Breast epithelium (tissue), 4 donors: ENCODE measurements at regions not wholly inside any gene's neighbourhood (a gene's known extent, or its start where the extent isn't known, plus 50 kb on each side); places are given as distances from the start of the nearest gene placed in this dataset.
"Not testable (repeated sequence)": the region's sequence is repeated elsewhere in the genome, so short reads cannot be mapped to it uniquely, and the experiment has no call there.

Experiments
- DNase-seq, 2 donors: peaks; one replicate each; pipeline ENCODE4 v3.0.0-alpha.2; 2019; ENCODE audit warnings: low spot score in 2 of 2
- H3K27ac ChIP-seq, 2 donors: fragments of 200-600 bp; sonication (generic) in 1 of 2; one replicate each; pipeline ENCODE4 v1.5.1; 2016 to 2019; ENCODE audit warnings: mild to moderate bottlenecking in 1 of 2
- H3K27me3 ChIP-seq, 2 donors: fragments of 200-600 bp; sonication (generic) in 1 of 2; one replicate each; pipeline versions ENCODE4 v1.5.1 to v1.6.0; 2017 to 2019; ENCODE audit warnings: control low read depth in 1 of 2, mild to moderate bottlenecking in 1 of 2
- H3K36me3 ChIP-seq: fragments of 200-600 bp; one replicate; pipeline ENCODE4 v1.5.1; 2019
- H3K4me1 ChIP-seq, 2 donors: fragments of 200-600 bp; sonication (generic); one replicate each; pipeline ENCODE4 v1.5.1; 2016 to 2019; ENCODE audit warnings: control low read depth in 1 of 2
- H3K4me3 ChIP-seq, 3 donors: fragments of 200-600 bp; sonication (generic); 1 replicate in 2 of 3; 2 replicates in 1 of 3; pipeline ENCODE4 v1.5.1; 2016 to 2019; ENCODE audit warnings: mild to moderate bottlenecking in 3 of 3, moderate library complexity in 2 of 3
- H3K9me3 ChIP-seq, 2 donors: fragments of 200-600 bp; sonication (generic) in 1 of 2; one replicate each; pipeline ENCODE4 v1.5.1; 2016 to 2019; ENCODE audit warnings: control low read depth in 1 of 2
- POLR2A ChIP-seq: fragments of 450-650 bp; IDR thresholded peaks from one replicate; pipeline ENCODE4 v1.6.1; 2016; ENCODE audit warnings: antibody characterized with exemption, mild to moderate bottlenecking, moderate library complexity
- POLR2AphosphoS5 ChIP-seq, 3 donors: sonication (generic); formaldehyde crosslinking; IDR thresholded peaks; one replicate each; pipeline ENCODE4 v1.6.1; 2017; ENCODE audit warnings: antibody characterized with exemption in 3 of 3
- intact Hi-C: fragments of 100-400 bp; cut with DNase I; formaldehyde crosslinking; loops from one replicate; pipeline ENCODE4 v1.15.1; 2023; ENCODE audit warnings: low total_unique reads
- TF ChIP-seq, protein P1 (sequence below), 3 donors: fragments of 450-650 bp; IDR thresholded peaks; one replicate each; pipeline ENCODE4 v1.5.1; 2016 to 2017; ENCODE audit warnings: antibody characterized with exemption in 3 of 3, mild to moderate bottlenecking in 3 of 3, moderate library complexity in 3 of 3

DNA sequence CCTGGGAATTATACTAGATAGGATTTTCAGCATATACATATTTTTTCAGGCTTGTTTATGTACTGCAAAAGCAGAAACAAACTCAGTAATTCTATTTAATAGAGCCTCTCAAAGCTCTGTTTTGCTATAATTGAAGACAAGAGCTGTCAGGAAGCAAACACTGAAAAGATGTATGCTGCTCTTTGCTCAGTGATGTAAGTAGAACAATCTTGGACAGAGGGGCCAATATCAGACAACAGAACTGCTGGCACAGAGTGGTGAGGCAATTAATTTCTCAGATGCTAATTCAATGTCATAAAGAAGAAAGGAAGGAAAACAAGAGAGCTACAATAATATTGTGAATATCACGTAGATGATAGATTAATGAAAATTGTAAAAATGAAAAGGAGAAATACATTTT is 663.3 kb upstream of the ADGRB3 start:
- no peak for TF ChIP-seq POLR2A
- TF ChIP-seq, protein P1, sequence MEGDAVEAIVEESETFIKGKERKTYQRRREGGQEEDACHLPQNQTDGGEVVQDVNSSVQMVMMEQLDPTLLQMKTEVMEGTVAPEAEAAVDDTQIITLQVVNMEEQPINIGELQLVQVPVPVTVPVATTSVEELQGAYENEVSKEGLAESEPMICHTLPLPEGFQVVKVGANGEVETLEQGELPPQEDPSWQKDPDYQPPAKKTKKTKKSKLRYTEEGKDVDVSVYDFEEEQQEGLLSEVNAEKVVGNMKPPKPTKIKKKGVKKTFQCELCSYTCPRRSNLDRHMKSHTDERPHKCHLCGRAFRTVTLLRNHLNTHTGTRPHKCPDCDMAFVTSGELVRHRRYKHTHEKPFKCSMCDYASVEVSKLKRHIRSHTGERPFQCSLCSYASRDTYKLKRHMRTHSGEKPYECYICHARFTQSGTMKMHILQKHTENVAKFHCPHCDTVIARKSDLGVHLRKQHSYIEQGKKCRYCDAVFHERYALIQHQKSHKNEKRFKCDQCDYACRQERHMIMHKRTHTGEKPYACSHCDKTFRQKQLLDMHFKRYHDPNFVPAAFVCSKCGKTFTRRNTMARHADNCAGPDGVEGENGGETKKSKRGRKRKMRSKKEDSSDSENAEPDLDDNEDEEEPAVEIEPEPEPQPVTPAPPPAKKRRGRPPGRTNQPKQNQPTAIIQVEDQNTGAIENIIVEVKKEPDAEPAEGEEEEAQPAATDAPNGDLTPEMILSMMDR (IDR thresholded peaks at IDR 0.05): no peak
- TF ChIP-seq POLR2AphosphoS5 (IDR thresholded peaks at IDR 0.05): no peak
- no peak overlapping the region for H3K27ac ChIP-seq
- no peaks in the 10 kb centered on the region for H3K27me3 ChIP-seq
- no peaks in the 10 kb centered on the region for H3K9me3 ChIP-seq
- DNase-seq: no peak
- intact Hi-C loops: no loop called here
- no peaks in the 10 kb centered on the region for H3K36me3 ChIP-seq
- no peak overlapping the region for H3K4me3 ChIP-seq
- H3K4me1 ChIP-seq: no peaks in the 10 kb centered on the region

- DNase-seq: no peak
- H3K4me1 ChIP-seq: no peaks in the 10 kb centered on the region
- no peaks in the 10 kb centered on the region for H3K9me3 ChIP-seq
- H3K27me3 ChIP-seq: no peaks in the 10 kb centered on the region
- H3K27ac ChIP-seq: no peak overlapping the region
- H3K4me3 ChIP-seq: no peak overlapping the region
- TF ChIP-seq POLR2AphosphoS5 (IDR thresholded peaks at IDR 0.05) (no peak), POLR2A (no peak)
- TF ChIP-seq, protein P1 (IDR thresholded peaks at IDR 0.05): no peak
- no peaks in the 10 kb centered on the region for H3K36me3 ChIP-seq
- intact Hi-C loops: no loop called here
Observed at GRCh38 chr6:67966830-67967229, 668.3 kb upstream of the ADGRB3 start.

GRCh38 chr6:67956352-67956751 is 678.7 kb upstream of the ADGRB3 start:
- Histone ChIP-seq H3K36me3 (no peaks in the 10 kb centered on the region), H3K9me3 (peaks cover 11 to 16% of the 10 kb centered on the region in 2 donors), H3K27ac (no peak overlapping the region), H3K4me1 (no peaks in the 10 kb centered on the region), H3K27me3 (no peaks in the 10 kb centered on the region), H3K4me3 (no peak overlapping the region)
- no peak for DNase-seq
- intact Hi-C loops: no loop called here
- TF ChIP-seq, protein P1 (IDR thresholded peaks at IDR 0.05): no peak
- TF ChIP-seq POLR2AphosphoS5 (IDR thresholded peaks at IDR 0.05) (no peak), POLR2A (no peak)

DNA sequence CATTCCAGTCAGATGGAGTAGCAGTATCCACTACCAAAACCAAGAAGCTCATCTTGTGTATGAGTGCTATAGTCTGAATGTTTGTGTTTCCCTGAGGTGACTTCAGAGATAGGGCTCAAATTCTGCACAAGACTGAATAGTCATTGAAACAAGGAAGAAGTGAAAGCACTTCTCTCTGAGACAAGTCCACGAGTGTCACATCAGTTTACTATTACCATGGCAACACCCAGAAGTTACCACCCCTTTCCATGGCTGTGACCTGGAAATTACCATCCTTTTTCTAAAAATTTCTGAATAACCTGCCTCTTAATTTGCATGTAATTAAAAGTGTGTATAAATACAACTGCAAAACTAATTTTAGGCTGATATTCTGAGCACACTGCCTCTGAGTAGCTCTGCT is 682.1 kb upstream of the ADGRB3 start:
- Histone ChIP-seq H3K27ac (no peak overlapping the region), H3K4me1 (no peaks in the 10 kb centered on the region), H3K4me3 (no peak overlapping the region), H3K9me3 (peaks cover 11 to 16% of the 10 kb centered on the region in 2 donors), H3K27me3 (no peaks in the 10 kb centered on the region), H3K36me3 (no peaks in the 10 kb centered on the region)
- TF ChIP-seq POLR2A: no peak
- TF ChIP-seq, protein P1 (IDR thresholded peaks at IDR 0.05): no peak
- TF ChIP-seq POLR2AphosphoS5 (IDR thresholded peaks at IDR 0.05): no peak
- intact Hi-C loops: no loop called here
- DNase-seq: no peak

DNA sequence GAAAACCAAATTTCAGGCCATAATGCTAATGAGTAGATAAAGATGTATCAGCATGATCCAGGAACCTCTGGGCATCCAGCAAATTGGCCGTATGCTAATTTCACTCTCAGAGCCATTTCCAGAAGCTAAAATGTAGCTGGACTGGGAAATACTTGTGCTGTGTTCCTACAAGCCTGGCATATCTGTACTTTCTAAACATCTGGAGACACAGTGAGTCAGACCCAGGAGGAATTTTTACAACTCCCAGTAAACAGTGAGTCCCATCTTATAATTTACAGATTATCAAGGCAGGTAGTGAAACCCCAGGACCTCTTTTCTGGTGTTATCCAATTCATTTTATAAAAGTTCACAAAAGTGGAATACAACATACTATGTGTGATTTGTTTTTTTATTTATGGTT is 683.0 kb upstream of the ADGRB3 start:
- Histone ChIP-seq H3K27me3 (no peaks in the 10 kb centered on the region), H3K27ac (no peak overlapping the region), H3K9me3 (peaks cover 11 to 15% of the 10 kb centered on the region in 2 donors), H3K4me3 (no peak overlapping the region), H3K36me3 (no peaks in the 10 kb centered on the region), H3K4me1 (no peaks in the 10 kb centered on the region)
- DNase-seq: no peak
- TF ChIP-seq POLR2AphosphoS5 (IDR thresholded peaks at IDR 0.05): no peak
- TF ChIP-seq, protein P1 (IDR thresholded peaks at IDR 0.05): no peak
- TF ChIP-seq POLR2A: no peak
- intact Hi-C loops: no loop called here

DNA sequence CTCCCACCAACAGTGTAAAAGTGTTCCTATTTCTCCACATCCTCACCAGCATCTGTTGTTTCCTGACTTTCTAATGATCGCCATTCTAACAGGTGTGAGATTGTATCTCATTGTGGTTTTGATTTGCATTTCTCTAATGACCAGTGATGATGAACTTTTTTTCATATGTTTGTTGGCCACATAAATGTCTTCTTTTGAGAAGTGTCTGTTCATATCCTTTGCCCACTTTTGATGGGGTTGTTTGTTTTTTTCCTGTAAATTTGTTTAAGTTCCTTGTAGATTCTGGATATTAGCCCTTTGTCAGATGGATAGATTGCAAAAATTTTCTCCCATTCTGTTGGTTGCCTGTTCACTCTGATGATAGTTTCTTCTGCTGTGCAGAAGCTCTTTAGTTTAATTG is 687.3 kb upstream of the ADGRB3 start:
- H3K36me3 ChIP-seq, H3K27ac ChIP-seq, H3K9me3 ChIP-seq, H3K27me3 ChIP-seq, H3K4me3 ChIP-seq, H3K4me1 ChIP-seq, intact Hi-C loops, DNase-seq: not testable (repeated sequence)
